Subcutaneous abdominal adipose tissue (tissue), 5 donors: ENCODE measurements at regions not wholly inside any gene's neighbourhood (a gene's known extent, or its start where the extent isn't known, plus 50 kb on each side); places are given as distances from the start of the nearest gene placed in this dataset.
"Not testable (repeated sequence)": the region's sequence is repeated elsewhere in the genome, so short reads cannot be mapped to it uniquely, and the experiment has no call there.

Source experiments
- H3K27ac ChIP-seq: one replicate; pipeline ENCODE4 v1.7.0; 2013; ENCODE audit warnings: low read depth, mild to moderate bottlenecking, inconsistent platforms, low read length, moderate library complexity
- H3K27me3 ChIP-seq, 5 donors: one replicate each; pipeline ENCODE4 v1.7.0; 2013; ENCODE audit warnings: low read length in 5 of 5, inconsistent platforms in 1 of 5; ENCODE audit not compliant: control insufficient read depth in 5 of 5, insufficient read depth in 4 of 5
- H3K36me3 ChIP-seq, 5 donors: one replicate each; pipeline ENCODE4 v1.7.0; 2013; ENCODE audit warnings: low read length in 5 of 5; ENCODE audit not compliant: control insufficient read depth in 5 of 5, insufficient read depth in 5 of 5
- H3K4me1 ChIP-seq, 5 donors: one replicate each; pipeline ENCODE4 v1.7.0; 2013; ENCODE audit warnings: low read length in 5 of 5, mild to moderate bottlenecking in 3 of 5, moderate library complexity in 1 of 5; ENCODE audit not compliant: control insufficient read depth in 5 of 5, insufficient read depth in 5 of 5
- H3K4me3 ChIP-seq, 5 donors: one replicate each; pipeline ENCODE4 v1.7.0; 2013; ENCODE audit warnings: low read length in 5 of 5, low read depth in 1 of 5
- H3K9ac ChIP-seq, 5 donors: one replicate each; pipeline ENCODE4 v1.7.0; 2013; ENCODE audit warnings: low read length in 5 of 5, mild to moderate bottlenecking in 4 of 5, moderate library complexity in 3 of 5
- H3K9me3 ChIP-seq, 5 donors: one replicate each; pipeline ENCODE4 v1.7.0; 2013; ENCODE audit warnings: low read length in 5 of 5; ENCODE audit not compliant: control insufficient read depth in 5 of 5
- donor health status: healthy.
- donor health status: healthy.
- donor health status: healthy.
- donor health status: healthy.
- donor health status: healthy.

DNA sequence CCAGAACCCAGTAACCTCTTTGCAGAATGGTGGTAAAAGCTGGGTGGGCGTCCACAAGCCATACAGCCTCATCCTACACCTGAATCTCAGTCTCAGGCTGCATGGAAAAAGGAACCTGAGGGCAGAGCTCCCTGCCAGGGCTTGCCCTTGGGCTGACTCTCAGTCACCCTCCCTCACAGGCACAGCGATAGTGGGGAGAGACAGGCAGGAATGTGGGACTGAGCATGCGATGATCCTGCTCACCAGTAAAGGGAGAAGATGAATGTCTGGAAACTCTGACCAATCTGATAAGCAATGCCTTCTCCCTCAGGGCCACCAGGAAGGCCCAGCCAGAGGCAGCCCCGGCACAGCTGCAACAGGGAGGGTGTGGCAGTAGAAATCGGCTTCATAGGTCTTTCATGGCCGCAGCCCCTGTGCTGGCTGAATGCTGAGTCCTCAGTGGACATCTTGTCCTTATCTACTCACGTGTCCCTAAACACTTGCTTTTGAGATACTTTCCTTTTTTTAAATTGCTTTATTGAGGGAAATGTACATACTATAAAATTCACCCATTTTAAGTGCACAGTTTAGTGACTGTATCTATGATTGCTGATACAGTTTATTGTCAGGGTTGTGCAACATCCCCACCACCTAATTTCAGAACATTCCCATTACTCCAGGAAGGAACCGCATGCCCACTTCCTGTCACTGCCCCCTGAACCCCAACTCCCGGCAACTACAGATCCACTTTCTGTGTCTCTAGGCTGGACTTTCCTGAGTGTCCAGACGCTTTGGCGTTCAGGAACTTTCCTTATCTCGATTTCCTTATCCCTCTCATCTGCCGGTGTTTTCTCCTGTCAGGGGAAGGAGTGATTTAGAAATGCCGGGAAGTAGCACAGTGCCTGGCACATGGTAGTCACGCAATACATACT lies 258.1 kb downstream of the PCNX1 start:
- H3K4me3 ChIP-seq, result no peak overlapping the region
- H3K9me3 ChIP-seq, result peaks cover 0 to 3% (median 0%) of the 10 kb centered on the region in 5 donors
- no peak overlapping the region for H3K27ac ChIP-seq
- no peaks in the 10 kb centered on the region for H3K36me3 ChIP-seq
- peaks cover 0 to 10% (median 7%) of the 10 kb centered on the region in 5 donors for H3K4me1 ChIP-seq
- peaks cover 0 to 7% (median 2%) of the 10 kb centered on the region in 5 donors for H3K27me3 ChIP-seq
- no peak overlapping the region for H3K9ac ChIP-seq

DNA sequence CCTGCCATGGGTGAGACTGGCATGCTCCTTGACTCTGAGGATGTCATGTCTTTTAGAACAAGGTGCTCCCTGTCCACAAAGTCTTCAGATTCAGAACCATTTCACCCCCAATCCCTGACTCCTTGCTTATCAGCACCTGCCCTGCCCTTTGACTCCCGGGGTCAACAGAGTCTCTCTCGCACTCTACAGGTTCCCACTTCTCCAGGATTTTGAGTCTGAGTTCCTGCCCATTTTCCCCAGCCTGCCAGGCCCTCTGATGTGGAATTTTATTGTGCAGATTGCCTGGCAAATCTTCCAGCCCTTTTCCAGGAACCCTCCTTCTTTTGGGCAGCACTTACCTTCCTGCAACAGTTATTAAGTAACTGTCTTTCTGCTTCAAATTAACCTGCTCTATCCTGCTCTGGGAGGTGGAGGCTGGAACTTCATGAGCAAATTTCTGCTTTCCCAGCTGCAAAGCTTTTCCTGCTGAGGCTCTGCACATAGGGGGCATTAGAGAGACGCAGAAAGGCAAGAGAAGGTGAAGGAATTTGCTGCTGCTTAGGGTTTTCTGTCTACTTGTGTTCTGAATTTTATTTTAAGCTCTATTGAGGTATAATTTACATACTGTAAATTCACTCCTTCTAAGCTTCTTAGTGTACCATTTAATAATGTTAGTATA lies 259.1 kb downstream of the PCNX1 start:
- no peak overlapping the region for H3K27ac ChIP-seq
- no peak overlapping the region for H3K9ac ChIP-seq

DNA sequence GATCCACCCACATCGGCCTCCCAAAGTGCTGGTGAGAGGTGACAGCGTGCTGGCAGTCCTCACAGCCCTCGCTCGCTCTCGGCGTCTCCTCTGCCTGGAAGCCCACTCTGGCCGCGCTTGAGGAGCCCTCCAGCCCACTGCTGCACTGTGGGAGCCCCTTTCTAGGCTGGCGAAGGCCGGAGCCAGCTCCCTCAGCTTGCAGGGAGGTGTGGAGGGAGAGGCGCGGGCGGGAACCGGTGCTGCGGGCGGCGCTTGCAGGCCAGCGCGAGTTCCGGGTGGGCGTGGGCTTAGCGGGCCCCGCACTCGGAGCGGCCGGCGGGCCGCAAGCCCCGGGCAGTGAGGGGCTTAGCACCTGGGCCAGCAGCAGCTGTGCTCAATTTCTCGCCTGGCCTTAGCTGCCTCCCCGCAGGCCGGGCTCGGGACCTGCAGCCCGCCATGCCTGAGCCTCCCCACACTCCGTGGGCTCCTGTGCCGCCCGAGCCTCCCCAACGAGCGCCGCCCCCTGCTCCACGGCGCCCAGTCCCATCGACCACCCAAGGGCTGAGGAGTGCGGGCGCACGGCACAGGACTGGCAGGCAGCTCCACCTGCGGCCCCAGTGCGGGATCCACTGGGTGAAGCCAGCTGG lies 260.2 kb downstream of the PCNX1 start:
- H3K27ac ChIP-seq, H3K9ac ChIP-seq, H3K27me3 ChIP-seq, H3K4me1 ChIP-seq, H3K9me3 ChIP-seq, H3K36me3 ChIP-seq, H3K4me3 ChIP-seq: not testable (repeated sequence)

More for the DNA sequence above, 259.1 kb downstream of the PCNX1 start:
- no peaks in the 10 kb centered on the region for H3K9me3 ChIP-seq
- H3K4me1 ChIP-seq, result peaks cover 0 to 10% (median 7%) of the 10 kb centered on the region in 5 donors
- H3K4me3 ChIP-seq, result no peak overlapping the region
- peaks cover 0 to 7% (median 2%) of the 10 kb centered on the region in 5 donors for H3K27me3 ChIP-seq
- H3K36me3 ChIP-seq, result no peaks in the 10 kb centered on the region

DNA sequence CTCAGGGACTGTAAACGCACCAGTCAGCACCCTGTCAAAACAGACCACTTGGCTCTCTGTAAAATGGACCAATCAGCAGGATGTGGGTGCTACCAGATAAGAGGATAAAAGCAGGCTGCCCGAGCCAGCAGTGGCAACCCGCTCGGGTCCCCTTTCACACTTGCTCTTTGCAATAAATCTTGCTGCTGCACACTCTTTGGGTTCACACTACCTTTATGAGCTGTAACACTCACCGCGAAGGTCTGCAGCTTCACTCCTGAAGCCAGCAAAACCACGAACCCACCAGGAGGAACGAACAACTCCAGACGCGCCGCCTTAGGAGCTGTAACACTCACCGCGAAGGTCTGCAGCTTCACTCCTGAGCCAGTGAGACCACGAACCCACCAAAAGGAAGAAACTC lies 260.9 kb downstream of the PCNX1 start:
- not testable (repeated sequence) for H3K4me3 ChIP-seq, H3K9me3 ChIP-seq, H3K36me3 ChIP-seq, H3K9ac ChIP-seq, H3K27me3 ChIP-seq, H3K4me1 ChIP-seq, H3K27ac ChIP-seq

DNA sequence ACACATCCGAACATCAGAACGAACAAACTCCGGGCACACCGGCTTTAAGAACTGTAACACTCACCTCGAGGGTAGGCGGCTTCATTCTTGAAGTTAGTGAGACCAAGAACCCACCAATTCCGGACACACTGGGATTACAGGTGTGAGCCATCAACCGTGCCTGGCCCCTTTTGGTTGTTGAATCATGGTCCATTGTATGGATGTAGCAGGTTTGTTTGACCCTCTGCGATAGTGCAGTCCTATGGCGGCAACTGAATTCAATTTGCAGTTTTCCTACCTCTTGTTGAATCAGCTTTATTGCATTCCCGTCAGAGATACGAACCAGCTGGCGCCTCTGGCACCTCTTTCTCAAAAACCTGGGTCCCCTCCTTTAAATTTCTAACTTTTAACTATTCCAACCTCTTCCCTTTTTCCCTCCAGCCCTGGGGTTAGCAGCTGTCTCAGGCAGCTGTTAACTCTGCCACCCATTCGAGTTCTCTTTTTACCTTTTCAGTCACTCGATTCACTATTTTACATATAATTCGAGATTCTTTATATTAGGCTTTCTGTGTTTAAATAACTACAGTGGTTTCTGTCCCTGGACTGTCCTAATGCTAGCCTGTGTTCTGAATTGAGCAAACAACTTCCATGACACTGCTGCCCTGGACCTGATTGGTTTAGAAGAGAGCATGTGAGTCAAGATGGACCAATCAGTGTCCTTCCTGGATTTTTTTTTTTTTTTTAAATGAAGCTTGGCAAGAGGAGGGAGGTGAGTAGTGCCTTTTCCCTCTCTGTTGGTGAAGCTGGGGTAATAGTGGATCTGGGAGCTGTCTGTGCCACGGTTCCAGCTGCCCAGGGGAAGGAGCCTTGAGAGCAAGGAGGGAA lies 261.5 kb downstream of the PCNX1 start:
- H3K9me3 ChIP-seq, result no peaks in the 10 kb centered on the region
- no peak overlapping the region for H3K9ac ChIP-seq
- H3K4me1 ChIP-seq, result peaks cover 0 to 10% (median 7%) of the 10 kb centered on the region in 5 donors
- peaks cover 0 to 7% (median 3%) of the 10 kb centered on the region in 5 donors for H3K27me3 ChIP-seq
- no peak overlapping the region for H3K4me3 ChIP-seq
- H3K36me3 ChIP-seq, result no peaks in the 10 kb centered on the region
- H3K27ac ChIP-seq, result no peak overlapping the region

DNA sequence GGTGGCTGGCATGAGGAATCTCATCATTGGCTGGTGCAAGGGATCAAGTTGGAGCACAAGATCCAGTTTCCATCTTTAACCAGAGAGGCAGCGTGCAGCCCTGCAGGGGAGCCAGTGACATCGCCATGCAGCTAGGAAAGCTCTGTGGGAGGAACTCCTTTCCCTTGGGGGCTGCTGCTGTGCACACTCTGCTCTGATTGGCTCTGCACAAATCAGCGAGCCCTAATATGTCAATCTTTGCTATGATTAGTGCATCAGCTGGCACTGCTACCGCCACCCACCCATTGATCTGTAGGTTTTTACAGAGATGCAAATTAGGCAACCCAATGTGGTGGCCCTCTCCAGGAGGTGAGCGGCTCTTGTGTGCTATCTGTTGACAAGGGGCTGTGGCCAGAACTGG lies 262.6 kb downstream of the PCNX1 start:
- H3K36me3 ChIP-seq, result no peaks in the 10 kb centered on the region
- no peak overlapping the region for H3K27ac ChIP-seq
- no peaks in the 10 kb centered on the region for H3K9me3 ChIP-seq
- no peak overlapping the region for H3K9ac ChIP-seq
- H3K27me3 ChIP-seq, result peaks cover 0 to 7% (median 3%) of the 10 kb centered on the region in 5 donors
- no peak overlapping the region for H3K4me3 ChIP-seq
- peaks cover 0 to 7% (median 7%) of the 10 kb centered on the region in 5 donors for H3K4me1 ChIP-seq

DNA sequence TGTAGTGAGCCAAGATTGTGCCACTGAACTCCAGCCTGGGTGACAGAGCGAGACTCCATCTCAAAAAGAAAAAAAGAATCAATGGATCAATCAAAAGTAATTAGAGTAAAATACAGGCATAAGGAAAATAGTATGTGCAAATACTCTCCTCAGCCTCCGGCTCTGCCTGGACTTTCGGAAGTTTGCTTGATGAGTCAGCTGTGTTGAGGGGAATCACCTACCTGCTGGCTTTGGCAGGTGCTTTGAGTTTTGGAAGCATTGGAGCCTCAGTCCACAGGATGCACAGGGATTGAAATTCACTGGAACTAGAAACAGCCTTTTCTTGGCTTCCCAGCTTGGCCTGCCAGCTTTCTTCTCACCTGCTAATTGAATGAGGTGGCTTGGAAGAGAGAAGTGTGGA lies 268.2 kb downstream of the PCNX1 start:
- no peaks in the 10 kb centered on the region for H3K36me3 ChIP-seq
- peaks cover 0 to 5% (median 0%) of the 10 kb centered on the region in 5 donors for H3K27me3 ChIP-seq
- no peak overlapping the region for H3K4me3 ChIP-seq
- H3K4me1 ChIP-seq, result no peaks in the 10 kb centered on the region
- no peaks in the 10 kb centered on the region for H3K9me3 ChIP-seq
- no peak overlapping the region for H3K27ac ChIP-seq
- no peak overlapping the region for H3K9ac ChIP-seq

DNA sequence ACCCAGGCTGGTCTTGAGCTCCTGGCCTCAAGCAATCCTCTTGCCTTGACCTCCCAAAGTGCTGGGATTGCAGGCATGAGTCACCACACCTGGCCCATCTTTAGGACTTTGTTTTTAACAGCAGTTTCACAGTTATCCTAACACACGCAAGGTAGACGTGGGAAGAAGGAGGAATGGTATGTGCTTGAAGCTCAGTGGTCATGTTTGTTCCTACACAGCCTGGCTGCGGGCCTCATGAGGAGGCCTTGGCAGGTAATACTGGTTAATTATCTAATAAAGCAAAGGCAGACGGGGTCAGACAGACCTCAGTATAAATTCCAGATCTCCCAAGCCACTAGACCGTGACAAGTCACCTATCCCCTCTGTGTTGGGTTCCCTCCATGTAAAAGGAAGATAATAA lies 271.8 kb downstream of the PCNX1 start:
- no peak overlapping the region for H3K27ac ChIP-seq
- no peak overlapping the region for H3K4me3 ChIP-seq
- no peaks in the 10 kb centered on the region for H3K9me3 ChIP-seq
- no peaks in the 10 kb centered on the region for H3K4me1 ChIP-seq
- peaks cover 0 to 2% (median 0%) of the 10 kb centered on the region in 5 donors for H3K27me3 ChIP-seq
- H3K9ac ChIP-seq, result no peak overlapping the region
- no peaks in the 10 kb centered on the region for H3K36me3 ChIP-seq

DNA sequence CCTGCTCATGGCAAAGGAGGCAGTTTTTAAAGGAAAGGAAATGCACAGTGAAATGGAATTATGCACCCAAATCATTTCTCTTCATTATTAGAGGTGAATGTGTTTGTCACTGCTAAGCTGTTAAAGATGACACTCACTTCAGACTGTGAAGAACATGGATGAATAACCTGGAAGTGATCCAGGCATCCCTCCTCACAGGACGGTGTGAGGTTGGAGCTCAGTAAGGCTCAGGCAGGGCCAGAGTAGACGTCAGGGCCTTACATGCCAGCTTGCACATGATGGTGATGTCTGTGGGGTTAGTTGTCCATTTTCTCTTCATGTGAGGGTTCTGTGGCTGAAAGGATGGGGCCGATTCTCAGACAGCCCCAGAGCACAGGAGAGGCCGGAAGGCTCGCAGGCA lies 273.1 kb downstream of the PCNX1 start:
- Histone ChIP-seq H3K4me3 (no peak overlapping the region), H3K27me3 (no peaks in the 10 kb centered on the region), H3K9ac (no peak overlapping the region), H3K4me1 (no peaks in the 10 kb centered on the region), H3K36me3 (no peaks in the 10 kb centered on the region), H3K9me3 (no peaks in the 10 kb centered on the region), H3K27ac (no peak overlapping the region)
